ENCODE measurements at regions not wholly inside any gene's neighbourhood (a gene's known extent, or its start where the extent isn't known, plus 50 kb on each side); places are given as distances from the start of the nearest gene placed in this dataset.
"Not testable (repeated sequence)": the region's sequence is repeated elsewhere in the genome, so short reads cannot be mapped to it uniquely, and the experiment has no call there.

- WGBS (ENCODE audit: insufficient coverage, insufficient replicate concordance, low lambda C conversion rate, missing lambda C conversion rate): 0% methylated on average over 1 of the region's 1 CpG
- H3K9ac ChIP-seq (ENCODE audit: control insufficient read depth, insufficient read depth, low read length); intact Hi-C loops (cut with micrococcal nuclease; ENCODE audit: unreplicated experiment); DNase-seq (ENCODE audit: low read depth, low spot score); H3K4me2 ChIP-seq (ENCODE audit: control insufficient read depth, insufficient read depth); H2AFZ ChIP-seq (ENCODE audit: control insufficient read depth, low read depth, low read length); H3K27ac ChIP-seq (ENCODE audit: control insufficient read depth, insufficient read depth); ATAC-seq; SMC1A ChIA-PET (ENCODE audit: uncharacterized antibody, unreplicated experiment); FAIRE-seq; H3K4me1 ChIP-seq (ENCODE audit: control insufficient read depth, insufficient read depth, low read length); H3K9me3 ChIP-seq (replicated peaks; ENCODE audit: control insufficient read depth, insufficient read depth, low read length); RAD21 ChIA-PET (ENCODE audit: unreplicated experiment); H3K36me3 ChIP-seq (ENCODE audit: control insufficient read depth in 2 of 2, insufficient read depth in 2 of 2, low read length in 1 of 2); CTCF ChIA-PET; H4K20me1 ChIP-seq (ENCODE audit: control insufficient read depth, insufficient read depth); H3K4me3 ChIP-seq; POLR2A ChIA-PET; BruUV-seq (replicated peaks); in situ Hi-C loops (cut with MboI); H3K27me3 ChIP-seq (replicated peaks in 1 of 2; ENCODE audit: control insufficient read depth in 2 of 2, insufficient read depth in 2 of 2, low read length in 1 of 2); H3K79me2 ChIP-seq (ENCODE audit: control insufficient read depth, insufficient read depth, low read length): not testable (repeated sequence)
Measured at GRCh38 chr15:24437735-24438134, 237.8 kb upstream of the NPAP1 start.

GRCh38 chr15:24477107-24478025, 198.2 kb upstream of the NPAP1 start:
- H3K27me3 ChIP-seq (replicated peaks in 1 of 2; ENCODE audit: control insufficient read depth in 2 of 2, insufficient read depth in 2 of 2, low read length in 1 of 2); H3K9me3 ChIP-seq (replicated peaks; ENCODE audit: control insufficient read depth, insufficient read depth, low read length); BruUV-seq (replicated peaks); H3K36me3 ChIP-seq (ENCODE audit: control insufficient read depth in 2 of 2, insufficient read depth in 2 of 2, low read length in 1 of 2); POLR2A ChIA-PET; in situ Hi-C loops (cut with MboI); H3K79me2 ChIP-seq (ENCODE audit: control insufficient read depth, insufficient read depth, low read length); CTCF ChIA-PET; FAIRE-seq; DNase-seq (ENCODE audit: low read depth, low spot score); H3K9ac ChIP-seq (ENCODE audit: control insufficient read depth, insufficient read depth, low read length); H3K4me1 ChIP-seq (ENCODE audit: control insufficient read depth, insufficient read depth, low read length); SMC1A ChIA-PET (ENCODE audit: uncharacterized antibody, unreplicated experiment); H3K4me3 ChIP-seq; H2AFZ ChIP-seq (ENCODE audit: control insufficient read depth, low read depth, low read length); ATAC-seq; H4K20me1 ChIP-seq (ENCODE audit: control insufficient read depth, insufficient read depth); RAD21 ChIA-PET (ENCODE audit: unreplicated experiment); H3K4me2 ChIP-seq (ENCODE audit: control insufficient read depth, insufficient read depth); H3K27ac ChIP-seq (ENCODE audit: control insufficient read depth, insufficient read depth); intact Hi-C loops (cut with micrococcal nuclease; ENCODE audit: unreplicated experiment): not testable (repeated sequence)
- 47% methylated on average over 24 of the region's 49 CpGs for WGBS (ENCODE audit: insufficient coverage, insufficient replicate concordance, low lambda C conversion rate, missing lambda C conversion rate)

GRCh38 chr15:24485885-24486567, 189.5 kb upstream of the NPAP1 start:
- H3K9ac ChIP-seq (ENCODE audit: control insufficient read depth, insufficient read depth, low read length); H3K4me2 ChIP-seq (ENCODE audit: control insufficient read depth, insufficient read depth); RAD21 ChIA-PET (ENCODE audit: unreplicated experiment); BruUV-seq (replicated peaks); H3K27ac ChIP-seq (ENCODE audit: control insufficient read depth, insufficient read depth); FAIRE-seq; H4K20me1 ChIP-seq (ENCODE audit: control insufficient read depth, insufficient read depth); in situ Hi-C loops (cut with MboI); intact Hi-C loops (cut with micrococcal nuclease; ENCODE audit: unreplicated experiment); H3K9me3 ChIP-seq (replicated peaks; ENCODE audit: control insufficient read depth, insufficient read depth, low read length); H3K4me3 ChIP-seq; H2AFZ ChIP-seq (ENCODE audit: control insufficient read depth, low read depth, low read length); ATAC-seq; H3K79me2 ChIP-seq (ENCODE audit: control insufficient read depth, insufficient read depth, low read length); H3K27me3 ChIP-seq (replicated peaks in 1 of 2; ENCODE audit: control insufficient read depth in 2 of 2, insufficient read depth in 2 of 2, low read length in 1 of 2); CTCF ChIA-PET; H3K36me3 ChIP-seq (ENCODE audit: control insufficient read depth in 2 of 2, insufficient read depth in 2 of 2, low read length in 1 of 2); H3K4me1 ChIP-seq (ENCODE audit: control insufficient read depth, insufficient read depth, low read length); POLR2A ChIA-PET; SMC1A ChIA-PET (ENCODE audit: uncharacterized antibody, unreplicated experiment); DNase-seq (ENCODE audit: low read depth, low spot score): not testable (repeated sequence)
- WGBS (ENCODE audit: insufficient coverage, insufficient replicate concordance, low lambda C conversion rate, missing lambda C conversion rate): 22% methylated on average over 14 of the region's 14 CpGs

Measured in GM12878 (cell line).